Hippocampal formation (tissue), 2 donors: ENCODE measurements at regions not wholly inside any gene's neighbourhood (a gene's known extent, or its start where the extent isn't known, plus 50 kb on each side); places are given as distances from the start of the nearest gene placed in this dataset.
"Not testable (repeated sequence)": the region's sequence is repeated elsewhere in the genome, so short reads cannot be mapped to it uniquely, and the experiment has no call there.

Experiments used
- DNase-seq, 2 donors: peaks; one replicate each; lab custom pipeline; 2025; lab: John Stamatoyannopoulos, UW

GRCh38 chr20:47982574-47983360 lies 197.5 kb upstream of the SULF2 start:
- DNase-seq: no peak

DNA sequence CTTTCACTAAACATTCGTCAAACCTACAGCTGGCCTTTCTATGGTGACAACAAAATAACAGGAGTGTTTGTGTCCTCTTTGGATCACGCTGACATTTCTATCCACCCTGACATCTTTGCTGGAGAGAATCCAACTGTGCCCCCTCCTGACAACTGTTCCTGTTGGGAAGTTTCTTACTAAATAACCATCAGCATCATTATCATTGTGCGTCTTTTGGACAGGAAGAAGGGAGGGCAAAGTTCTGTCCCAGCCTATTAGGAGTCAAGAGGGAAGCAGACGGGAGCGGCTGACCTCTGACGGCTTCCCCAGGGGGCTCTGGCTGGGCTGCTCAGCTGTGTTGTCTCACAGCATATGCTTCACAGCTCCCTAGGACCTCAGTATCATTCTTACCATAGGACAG lies 195.9 kb upstream of the SULF2 start:
- no peak for DNase-seq

GRCh38 chr20:47980336-47981177 lies 195.3 kb upstream of the SULF2 start:
- no peak for DNase-seq

GRCh38 chr20:47979361-47980095 lies 194.2 kb upstream of the SULF2 start:
- not testable (repeated sequence) for DNase-seq

DNA sequence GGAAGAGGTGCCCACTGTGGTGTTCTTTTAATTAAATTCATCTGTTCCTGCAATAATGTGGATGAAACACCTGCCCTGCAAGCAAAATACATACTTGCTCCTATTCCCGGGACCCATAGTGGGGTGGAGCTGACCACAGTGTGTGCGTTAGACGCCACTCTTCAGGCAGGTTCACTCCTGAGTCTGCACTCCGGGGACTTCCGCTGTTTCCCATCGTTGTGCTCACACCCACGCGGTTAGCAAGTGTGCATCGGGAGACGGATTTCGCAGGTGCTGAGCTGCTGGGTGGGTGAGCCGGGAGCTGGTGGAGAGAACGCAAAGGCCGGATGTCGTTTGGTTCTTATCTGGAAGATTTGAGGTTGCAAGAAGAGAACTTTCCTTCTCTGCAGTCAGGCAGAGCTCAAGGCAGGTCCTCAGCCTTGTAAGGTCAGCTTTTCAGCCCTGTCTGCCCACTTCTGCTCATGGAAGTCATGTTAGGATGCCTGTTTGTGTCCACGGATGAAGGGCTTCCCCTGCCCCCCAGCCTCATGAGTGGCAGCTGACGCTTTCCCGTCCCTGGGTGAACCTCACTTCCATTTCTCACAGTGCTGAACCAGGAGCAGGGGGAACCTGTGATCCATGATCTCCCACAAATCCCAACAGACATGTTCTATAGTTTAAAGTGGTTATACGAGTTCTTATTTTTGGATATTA lies 193.3 kb upstream of the SULF2 start:
- DNase-seq: not testable (repeated sequence)

- DNase-seq: not testable (repeated sequence)
Observed at GRCh38 chr20:47977789-47978252, 192.5 kb upstream of the SULF2 start.

GRCh38 chr20:47977017-47977788 lies 191.9 kb upstream of the SULF2 start:
- DNase-seq: not testable (repeated sequence)

DNA sequence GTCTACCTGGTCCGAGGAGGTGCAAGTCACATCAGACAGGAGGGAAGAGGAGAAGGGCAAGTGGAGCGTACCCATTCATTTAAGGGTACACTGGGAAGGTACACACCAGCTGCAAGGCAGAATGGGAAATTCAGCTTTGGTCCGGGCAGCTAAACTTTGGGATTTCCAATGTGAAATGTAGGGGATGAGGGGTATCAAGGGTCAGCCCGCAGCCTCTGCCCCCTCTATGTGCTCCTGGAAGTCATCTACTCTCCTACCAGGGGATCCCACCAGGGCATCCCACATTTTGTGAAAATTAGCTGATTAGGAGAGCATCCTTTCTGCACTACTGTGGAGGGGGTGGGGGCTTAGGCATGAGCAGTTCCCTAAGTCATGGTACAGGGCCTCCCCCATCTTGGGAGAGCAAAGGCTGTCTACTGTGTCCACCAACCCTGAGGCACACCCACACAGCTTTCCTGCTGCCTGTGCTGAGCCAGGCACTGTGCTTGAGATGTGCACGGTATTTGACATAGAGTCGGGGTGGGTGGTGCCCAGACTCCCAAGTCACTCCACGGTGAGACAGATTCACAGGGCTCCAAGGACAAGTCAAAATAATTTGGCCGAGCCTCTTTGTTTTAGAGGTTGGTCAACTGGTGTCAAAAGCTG lies 189.1 kb upstream of the SULF2 start:
- no peak for DNase-seq

DNA sequence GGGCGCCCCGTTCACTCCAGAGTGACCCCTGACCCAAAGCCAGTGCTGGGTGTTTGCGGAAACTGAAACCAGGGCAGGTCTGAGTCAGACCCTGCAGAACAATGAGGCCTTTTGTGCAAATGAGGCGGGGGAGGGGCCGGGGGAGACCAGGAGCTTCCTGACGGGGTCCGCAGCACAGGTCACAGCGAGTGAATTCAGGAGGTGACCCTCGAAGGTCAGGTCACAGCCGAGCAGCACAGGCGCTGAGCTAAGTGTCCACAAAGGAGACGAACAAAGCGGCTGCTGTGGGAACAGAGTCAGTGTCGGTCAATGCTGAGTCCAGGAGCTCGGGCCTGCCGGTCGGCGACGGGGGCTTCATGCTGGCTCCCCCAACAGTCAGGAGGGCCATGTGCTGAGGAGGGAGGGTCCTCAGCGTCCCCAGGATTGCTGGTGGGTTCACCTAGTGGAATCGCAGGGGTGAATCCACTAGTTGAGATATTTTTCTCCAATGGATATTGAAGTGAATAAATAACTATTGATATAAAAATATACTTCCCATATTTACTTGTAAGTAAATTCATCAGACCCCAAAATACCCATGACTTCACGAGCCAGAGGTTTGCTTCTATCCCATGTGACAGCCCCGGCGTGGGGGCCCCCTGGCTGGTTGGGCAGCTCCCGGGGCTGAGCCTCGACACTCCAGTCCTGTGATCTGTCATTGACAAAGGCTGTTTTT lies 188.4 kb upstream of the SULF2 start:
- no peak for DNase-seq

GRCh38 chr20:47972916-47973309 lies 187.6 kb upstream of the SULF2 start:
- no peak for DNase-seq

DNA sequence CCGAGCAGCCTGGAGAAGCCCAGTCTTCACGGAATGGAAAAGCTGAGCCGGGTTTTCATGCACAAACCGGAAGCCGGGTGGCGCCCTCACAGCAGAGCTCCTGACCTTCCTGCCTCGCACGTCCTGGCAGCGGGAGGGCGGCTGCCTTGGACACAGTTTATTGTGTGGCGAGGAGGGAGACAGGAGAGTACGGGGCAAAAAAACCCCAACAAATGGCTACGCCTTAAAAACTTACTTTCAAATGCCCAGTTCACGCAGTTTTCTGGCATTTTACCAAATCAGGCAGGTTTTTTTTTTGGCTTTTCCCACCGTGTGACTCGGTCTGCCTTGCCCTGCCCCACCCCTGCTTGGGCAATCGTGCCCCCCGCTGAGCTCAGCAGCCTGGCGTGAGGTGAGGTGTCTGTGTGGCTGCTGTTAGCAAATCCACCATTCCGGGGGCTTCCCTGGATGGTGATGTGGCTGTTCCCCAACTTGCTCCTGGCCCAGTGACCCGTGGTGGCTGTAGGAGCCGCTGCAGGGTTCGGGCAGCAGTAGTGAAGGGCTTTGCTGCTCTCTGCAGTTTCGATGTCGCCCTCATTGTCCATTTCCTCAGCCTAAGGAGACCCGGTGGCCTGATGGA lies 187.1 kb upstream of the SULF2 start:
- not testable (repeated sequence) for DNase-seq

GRCh38 chr20:47971058-47971791 lies 185.9 kb upstream of the SULF2 start:
- no peak for DNase-seq

GRCh38 chr20:47970282-47970903 lies 185.1 kb upstream of the SULF2 start:
- no peak for DNase-seq

GRCh38 chr20:47969426-47969825 lies 184.1 kb upstream of the SULF2 start:
- no peak for DNase-seq

- DNase-seq: no peak
Observed at GRCh38 chr20:47968541-47969310, 183.4 kb upstream of the SULF2 start.

GRCh38 chr20:47964149-47964548 lies 178.9 kb upstream of the SULF2 start:
- no peak for DNase-seq

- DNase-seq: no peak
Observed at GRCh38 chr20:47963022-47963421, 177.7 kb upstream of the SULF2 start.
